HG02885 (cell line): ENCODE measurements at regions not wholly inside any gene's neighbourhood (a gene's known extent, or its start where the extent isn't known, plus 50 kb on each side); places are given as distances from the start of the nearest gene placed in this dataset.
"Not testable (repeated sequence)": the region's sequence is repeated elsewhere in the genome, so short reads cannot be mapped to it uniquely, and the experiment has no call there.

ENCODE experiments used
- ATAC-seq: cut with Tn5 transposase; IDR thresholded peaks from one replicate; pipeline ENCODE4 v1.9.1; 2021; ENCODE audit warnings: mild to moderate bottlenecking; ENCODE audit not compliant: unreplicated experiment, poor library complexity

GRCh38 chr9:66152406-66152805, 415.5 kb downstream of the FOXD4L4 start:
- ATAC-seq, result not testable (repeated sequence)

GRCh38 chr9:66153021-66153725, 416.2 kb downstream of the FOXD4L4 start:
- peak; percentile 100 for ATAC-seq

- ATAC-seq, result not testable (repeated sequence)
Measured at GRCh38 chr9:66153971-66154691, 417.2 kb downstream of the FOXD4L4 start.

GRCh38 chr9:66182316-66182715, 445.4 kb downstream of the FOXD4L4 start:
- ATAC-seq, result not testable (repeated sequence)

- ATAC-seq, result not testable (repeated sequence)
Measured at GRCh38 chr9:66183648-66184047, 446.7 kb downstream of the FOXD4L4 start.

GRCh38 chr9:66197199-66197598, 460.3 kb downstream of the FOXD4L4 start:
- ATAC-seq, result not testable (repeated sequence)

- not testable (repeated sequence) for ATAC-seq
Measured at GRCh38 chr9:66198421-66198820, 461.5 kb downstream of the FOXD4L4 start.

GRCh38 chr9:66206617-66207016, 469.7 kb downstream of the FOXD4L4 start:
- peak; percentile 85 for ATAC-seq

GRCh38 chr9:66207914-66208313, 471.0 kb downstream of the FOXD4L4 start:
- not testable (repeated sequence) for ATAC-seq

GRCh38 chr9:66244763-66245162, 507.8 kb downstream of the FOXD4L4 start:
- not testable (repeated sequence) for ATAC-seq

- ATAC-seq, result not testable (repeated sequence)
Measured at GRCh38 chr9:66245481-66245880, 508.5 kb downstream of the FOXD4L4 start.

GRCh38 chr9:66257581-66257980, 520.6 kb downstream of the FOXD4L4 start:
- not testable (repeated sequence) for ATAC-seq

- ATAC-seq, result not testable (repeated sequence)
Measured at GRCh38 chr9:66261576-66261975, 524.6 kb downstream of the FOXD4L4 start.

- not testable (repeated sequence) for ATAC-seq
Measured at GRCh38 chr9:66263621-66264020, 526.7 kb downstream of the FOXD4L4 start.

GRCh38 chr9:66264786-66265185, 527.8 kb downstream of the FOXD4L4 start:
- not testable (repeated sequence) for ATAC-seq

GRCh38 chr9:66266202-66266601, 529.3 kb downstream of the FOXD4L4 start:
- ATAC-seq, result not testable (repeated sequence)

GRCh38 chr9:66266856-66267430, 530.0 kb downstream of the FOXD4L4 start:
- ATAC-seq, result not testable (repeated sequence)

- not testable (repeated sequence) for ATAC-seq
Measured at GRCh38 chr9:66267684-66268083, 530.7 kb downstream of the FOXD4L4 start.

- ATAC-seq, result not testable (repeated sequence)
Measured at GRCh38 chr9:66269024-66269423, 532.1 kb downstream of the FOXD4L4 start.

GRCh38 chr9:66269783-66270182, 532.8 kb downstream of the FOXD4L4 start:
- not testable (repeated sequence) for ATAC-seq

- ATAC-seq, result not testable (repeated sequence)
Measured at GRCh38 chr9:66278809-66279208, 541.9 kb downstream of the FOXD4L4 start.
